GM20431 (cell line): ENCODE measurements at regions not wholly inside any gene's neighbourhood (a gene's known extent, or its start where the extent isn't known, plus 50 kb on each side); places are given as distances from the start of the nearest gene placed in this dataset.
"Not testable (repeated sequence)": the region's sequence is repeated elsewhere in the genome, so short reads cannot be mapped to it uniquely, and the experiment has no call there.

ENCODE experiments used
- in situ Hi-C: fragments of 300-500 bp; cut with MseI, MboI; formaldehyde crosslinking; loops from one replicate; pipeline ENCODE4 v1.15.0; 2020; ENCODE audit warnings: low sequenced_read_pairs; ENCODE audit not compliant: unreplicated experiment

DNA sequence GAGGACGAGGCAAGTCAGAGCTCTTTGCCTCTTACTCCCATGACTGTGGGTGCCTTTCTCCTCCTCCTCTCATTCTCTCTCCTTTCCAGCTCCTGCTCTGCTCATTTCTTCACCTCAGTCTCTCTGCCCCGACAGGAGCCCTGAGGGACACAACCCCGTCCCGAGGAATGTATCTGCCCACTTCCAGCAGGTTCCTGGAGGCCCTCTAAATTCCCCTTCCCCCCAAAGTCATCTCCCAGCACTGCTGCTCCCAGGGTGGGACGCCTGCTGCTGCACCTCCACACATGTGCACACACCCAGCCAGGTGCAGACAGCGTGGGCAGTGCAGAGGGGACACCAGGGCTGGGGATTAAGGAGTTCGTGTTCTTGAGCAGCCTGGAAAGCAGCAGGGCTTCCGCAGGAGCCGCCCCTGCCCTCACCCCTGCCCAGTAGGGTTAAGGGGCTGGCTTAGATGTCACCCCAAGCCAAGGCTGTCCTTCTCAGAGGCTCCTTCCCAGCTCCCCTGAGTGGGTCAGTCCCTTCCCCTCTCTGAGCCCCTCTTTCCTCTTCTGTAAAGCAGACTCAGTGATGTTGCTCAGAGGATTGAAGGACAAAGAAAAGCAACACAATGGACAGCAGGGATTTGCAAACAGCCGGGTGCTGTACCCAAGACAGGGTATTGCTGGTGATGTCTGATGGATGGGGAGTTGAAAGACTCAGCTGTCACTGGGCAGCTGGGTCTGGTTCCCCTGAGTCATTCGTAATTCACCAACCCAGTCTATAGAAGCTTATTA is 346.0 kb downstream of the MATN1 start:
- in situ Hi-C loops, result no loop called here

DNA sequence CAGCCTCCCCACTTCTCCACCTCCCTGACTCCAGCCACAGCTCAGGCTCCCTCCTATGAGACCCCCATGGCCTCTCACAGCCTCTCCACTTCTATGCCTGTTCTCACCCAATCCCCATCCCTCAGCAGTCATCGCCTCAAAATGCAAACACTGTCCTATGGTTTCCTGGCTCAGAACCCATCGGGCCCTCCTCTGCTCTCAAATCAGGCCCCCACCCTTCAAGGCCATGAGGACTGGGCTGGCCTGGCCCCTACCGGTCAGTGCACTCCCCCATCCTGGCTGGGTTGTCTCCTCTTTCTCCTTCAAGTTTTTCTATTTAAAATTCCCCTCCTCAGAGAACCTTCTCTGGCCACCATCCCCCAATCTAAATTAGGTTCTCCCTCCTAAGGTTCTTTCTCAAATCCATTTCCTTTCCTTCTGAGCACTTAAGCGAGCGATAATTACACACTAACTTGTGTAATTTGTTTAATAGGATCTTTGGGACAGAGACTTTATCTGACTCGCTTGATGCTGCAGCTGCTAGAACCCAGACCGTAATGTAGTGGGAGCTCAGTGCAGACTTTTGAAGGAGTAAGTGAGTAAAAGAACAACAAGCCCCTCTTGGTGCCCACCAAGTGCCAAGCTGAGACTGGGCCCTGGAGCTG is 347.2 kb downstream of the MATN1 start:
- in situ Hi-C loops, result no loop called here

DNA sequence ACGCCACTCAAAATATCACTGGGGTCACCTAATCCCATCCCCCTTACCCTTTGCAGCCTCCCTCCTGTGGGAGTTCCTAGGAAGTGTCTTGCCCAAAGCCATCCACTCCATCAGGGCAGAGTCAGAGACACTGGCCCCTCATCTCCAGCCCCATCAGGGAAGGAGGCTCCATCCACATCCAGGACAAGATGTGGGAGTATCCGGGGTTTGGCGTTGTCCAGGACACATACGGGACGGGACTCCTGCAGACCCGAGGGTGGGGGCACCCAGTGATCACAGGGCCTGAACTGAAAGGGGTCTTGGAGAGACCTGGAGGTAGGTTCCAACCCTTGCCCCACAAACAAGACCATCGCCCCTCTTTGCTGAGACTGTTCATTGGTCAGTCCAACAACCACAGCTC is 348.2 kb downstream of the MATN1 start:
- in situ Hi-C loops, result no loop called here

DNA sequence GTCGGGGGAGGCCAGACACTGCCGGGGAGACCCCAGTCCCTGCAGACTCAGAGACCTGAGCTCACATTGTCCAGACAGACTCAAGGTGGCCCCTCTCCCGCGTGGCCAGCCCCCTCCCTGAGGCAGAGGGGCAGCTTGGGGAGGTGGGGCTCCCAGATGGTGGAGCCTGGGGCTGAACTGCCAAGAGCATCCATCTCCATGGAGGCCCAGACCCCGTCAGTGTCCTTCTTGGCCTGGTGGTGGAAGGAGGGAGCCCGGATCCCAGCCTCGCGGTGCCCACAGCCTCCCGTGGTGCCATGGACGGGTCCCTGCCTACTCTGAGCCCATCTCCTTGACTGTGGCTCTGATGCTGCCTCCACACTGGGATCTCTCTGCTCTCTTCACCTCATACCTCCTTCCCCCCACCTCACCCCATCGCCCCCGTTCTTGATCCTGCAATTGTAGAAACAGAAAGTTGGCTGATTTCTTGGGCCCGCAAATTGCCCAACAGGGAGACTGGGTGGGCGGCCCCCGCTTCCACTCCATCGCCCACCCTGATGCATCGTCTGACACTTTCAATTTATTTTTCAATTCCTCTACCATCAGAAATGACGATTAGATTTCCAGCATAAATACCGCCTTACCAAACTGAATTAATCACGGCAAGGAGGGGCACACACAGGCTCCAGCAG is 348.9 kb downstream of the MATN1 start:
- in situ Hi-C loops, result no loop called here

DNA sequence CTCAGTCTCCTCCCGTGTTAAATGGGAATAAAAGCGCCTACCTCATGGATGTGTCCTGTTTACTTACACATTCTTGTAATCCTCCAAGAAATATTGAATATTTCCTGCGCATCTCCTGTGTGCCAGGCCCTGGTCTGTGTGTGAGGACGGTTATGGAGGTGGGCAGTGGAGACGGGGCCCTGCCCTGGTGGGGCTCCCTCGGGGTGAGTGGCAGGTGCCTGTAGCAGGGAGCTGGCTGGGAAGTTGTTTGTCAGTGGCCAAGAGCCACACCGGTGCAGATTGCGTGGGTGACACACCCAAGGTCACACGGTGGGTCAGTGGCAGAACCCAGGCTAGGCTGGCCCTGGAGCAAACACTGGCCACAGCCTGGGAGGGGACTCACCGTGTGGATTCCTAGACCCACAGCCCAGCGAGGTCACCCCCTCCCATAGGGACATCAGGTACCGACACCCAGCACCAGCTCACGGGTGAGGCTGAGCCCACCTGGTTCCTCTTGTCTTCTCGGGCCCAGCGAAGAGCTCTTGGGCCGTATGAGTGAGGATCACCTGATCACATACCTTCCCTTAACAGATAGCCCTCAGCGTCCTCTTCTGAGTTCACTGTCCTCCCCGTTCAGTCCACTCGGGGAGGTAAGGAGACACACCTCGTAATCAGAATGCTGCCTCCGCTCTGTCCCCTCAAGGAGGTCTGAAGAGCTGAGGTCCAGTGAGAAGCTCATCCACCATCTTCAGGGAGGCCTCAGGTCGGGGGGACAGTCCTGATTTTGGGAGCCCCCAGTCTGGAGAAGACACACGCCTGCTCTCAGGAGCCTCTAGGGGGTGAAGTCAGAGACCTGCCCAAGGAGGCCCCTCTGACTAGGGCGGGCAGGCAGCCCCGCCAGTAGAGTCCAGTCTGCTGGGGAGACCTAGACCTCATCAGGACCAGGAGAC is 349.6 kb downstream of the MATN1 start:
- in situ Hi-C loops, result no loop called here

DNA sequence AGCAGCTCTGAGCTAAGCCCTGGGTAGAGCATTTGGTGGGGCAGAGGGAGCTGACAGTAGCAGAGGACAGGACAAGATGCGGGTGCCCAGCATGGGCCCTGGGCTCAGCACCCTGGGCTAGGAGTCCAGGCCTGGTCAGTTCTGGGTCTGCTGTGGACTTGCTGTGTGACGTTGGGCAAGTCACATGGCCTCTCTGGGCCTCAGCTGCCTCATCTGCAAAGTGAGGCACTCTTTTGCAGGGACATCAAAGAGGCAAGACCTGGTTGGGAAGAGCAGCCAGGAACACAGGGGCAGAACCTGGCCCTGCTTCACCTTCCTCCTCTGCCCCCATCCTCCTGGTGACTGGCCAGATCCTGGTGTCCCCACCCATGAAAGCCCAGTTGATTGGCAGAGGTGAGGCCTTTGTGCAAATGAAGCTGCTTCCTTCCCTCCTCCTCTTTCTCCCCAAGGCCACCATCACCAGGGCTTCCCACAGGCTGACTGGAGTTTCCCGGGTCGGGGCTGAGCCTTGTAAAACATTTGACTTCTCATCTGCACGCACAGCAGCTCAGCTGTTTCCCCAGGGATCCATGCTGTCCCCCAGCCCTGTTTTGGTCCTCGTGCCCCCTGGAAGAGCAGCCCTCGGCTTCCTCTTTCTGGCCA is 350.5 kb downstream of the MATN1 start:
- in situ Hi-C loops, result no loop called here

DNA sequence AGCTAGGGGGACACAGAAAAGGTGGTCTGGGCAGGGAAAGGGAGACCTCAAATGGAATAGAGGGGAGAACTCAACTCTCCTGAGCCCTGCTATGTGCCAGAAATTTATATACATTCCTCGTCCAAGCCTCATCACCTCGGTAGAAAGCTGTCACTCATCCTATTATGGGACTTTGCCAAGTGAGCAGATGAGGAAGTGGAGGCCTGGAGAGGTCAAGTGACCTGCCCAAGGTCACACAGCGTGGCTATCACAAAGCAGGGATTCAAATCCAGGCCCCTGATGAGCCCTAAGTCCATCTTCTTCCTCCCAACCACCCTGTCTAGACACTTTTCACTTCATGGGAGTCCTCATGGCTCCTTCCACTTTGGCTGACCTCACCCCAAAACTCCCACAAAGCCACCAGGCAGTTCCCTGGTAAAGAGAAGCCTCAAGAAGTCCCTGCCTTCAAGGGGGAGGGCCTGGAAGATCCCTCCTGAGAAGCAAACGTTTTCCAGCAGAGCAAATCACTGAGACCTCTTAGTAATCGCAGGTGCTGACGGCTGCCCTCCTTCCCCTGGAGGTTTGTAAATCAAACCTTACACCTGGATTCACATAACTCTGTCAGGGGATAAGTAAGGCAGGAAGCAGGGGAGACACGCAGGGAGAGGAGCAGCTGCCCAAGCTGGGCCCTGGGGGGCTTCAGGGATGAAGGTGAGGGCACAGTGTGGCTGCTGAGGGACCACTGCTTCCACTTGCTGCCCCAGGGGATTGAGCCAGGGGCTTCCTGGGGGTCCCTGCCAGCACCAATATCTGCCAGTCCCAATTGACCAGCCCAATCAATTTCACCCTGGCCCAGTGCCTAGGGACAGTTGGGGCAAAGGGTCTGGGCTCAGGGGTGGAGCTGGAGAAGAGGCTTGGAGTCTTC is 351.2 kb downstream of the MATN1 start:
- in situ Hi-C loops, result no loop called here

- in situ Hi-C loops, result no loop called here
These were observed 352.1 kb downstream of the MATN1 start for GRCh38 chr1:30371179-30371788.

GRCh38 chr1:30368651-30369240 is 354.6 kb downstream of the MATN1 start:
- in situ Hi-C loops, result no loop called here

DNA sequence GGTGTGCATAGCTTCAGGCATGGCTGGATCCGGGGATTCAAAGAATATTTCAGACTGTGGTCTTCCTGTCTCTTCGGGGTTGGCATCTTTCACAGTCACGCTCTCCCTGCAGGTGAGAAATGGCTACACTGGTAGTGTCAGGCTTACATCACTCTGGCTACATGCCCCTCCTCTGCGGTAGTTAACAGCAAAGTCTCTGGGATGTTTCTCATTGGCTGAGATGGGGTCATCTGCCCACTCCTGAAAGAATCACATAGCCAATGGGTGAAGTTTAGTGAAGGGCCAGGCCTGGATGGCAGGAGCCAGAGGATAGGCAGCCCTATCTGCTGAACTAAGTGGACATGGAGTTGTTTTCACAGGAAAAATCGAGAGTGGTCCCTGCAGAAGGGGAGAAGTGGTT is 356.5 kb downstream of the MATN1 start:
- in situ Hi-C loops, result no loop called here

- in situ Hi-C loops, result no loop called here
These were observed 357.2 kb downstream of the MATN1 start for GRCh38 chr1:30366199-30366598.

DNA sequence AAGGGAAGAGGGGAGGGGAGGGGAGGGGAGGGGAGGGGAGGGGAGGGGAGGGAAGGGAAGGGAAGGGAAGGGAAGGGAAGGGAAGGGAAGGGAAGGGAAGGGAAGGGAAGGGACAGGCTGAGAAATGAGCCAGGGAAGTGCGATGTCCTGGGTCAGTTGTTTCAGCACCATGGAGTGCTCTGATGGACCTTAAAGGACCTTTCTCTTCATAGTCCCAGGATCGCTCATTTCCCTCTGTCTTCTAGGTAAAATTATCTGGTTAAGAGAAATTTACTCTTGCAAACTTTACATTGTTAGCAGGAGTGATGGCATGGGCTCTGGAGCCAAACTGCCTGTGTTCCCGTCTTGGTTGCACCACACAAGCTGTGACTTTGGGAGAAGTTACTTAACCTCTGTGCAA is 357.8 kb downstream of the MATN1 start:
- in situ Hi-C loops, result no loop called here

DNA sequence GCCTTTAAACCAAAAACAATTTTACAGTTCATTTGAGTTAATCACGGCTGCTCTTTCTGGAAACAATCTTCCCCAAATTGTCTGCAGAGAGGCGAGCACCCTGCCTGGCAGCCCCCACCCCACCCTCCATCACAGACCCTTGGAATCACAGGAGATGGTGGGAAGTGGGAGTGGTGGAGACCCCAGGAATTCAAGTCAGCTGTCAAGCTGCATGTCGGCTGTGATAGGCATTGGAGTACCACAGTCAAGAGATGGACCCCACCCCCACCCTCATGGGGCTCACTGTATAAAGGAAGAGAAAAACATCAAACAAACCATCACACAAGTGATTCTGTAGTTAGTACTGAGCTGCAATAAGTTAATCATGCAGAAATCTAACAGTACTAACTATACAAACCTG is 360.4 kb downstream of the MATN1 start:
- in situ Hi-C loops, result no loop called here

DNA sequence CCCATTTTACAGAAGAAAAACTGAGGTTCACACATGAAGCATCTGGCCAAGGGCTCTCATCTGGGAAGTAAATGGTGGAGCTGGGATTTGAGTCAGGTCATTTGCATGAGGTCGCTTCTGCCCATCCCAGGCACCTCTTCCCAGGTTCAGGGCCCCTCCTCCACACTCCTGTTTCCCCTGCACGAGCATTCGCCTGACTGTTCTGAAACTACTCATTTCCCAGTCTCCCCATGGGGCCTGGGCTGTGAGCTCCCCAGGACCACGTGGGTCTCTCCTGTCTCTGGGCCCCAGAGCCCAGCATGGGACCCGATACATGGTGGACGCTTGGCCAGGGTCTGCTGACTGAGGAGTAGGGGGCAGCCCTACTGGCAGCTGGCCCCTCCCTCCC is 360.8 kb downstream of the MATN1 start:
- in situ Hi-C loops, result no loop called here

GRCh38 chr1:30361890-30362602 is 361.3 kb downstream of the MATN1 start:
- in situ Hi-C loops, result not testable (repeated sequence)

DNA sequence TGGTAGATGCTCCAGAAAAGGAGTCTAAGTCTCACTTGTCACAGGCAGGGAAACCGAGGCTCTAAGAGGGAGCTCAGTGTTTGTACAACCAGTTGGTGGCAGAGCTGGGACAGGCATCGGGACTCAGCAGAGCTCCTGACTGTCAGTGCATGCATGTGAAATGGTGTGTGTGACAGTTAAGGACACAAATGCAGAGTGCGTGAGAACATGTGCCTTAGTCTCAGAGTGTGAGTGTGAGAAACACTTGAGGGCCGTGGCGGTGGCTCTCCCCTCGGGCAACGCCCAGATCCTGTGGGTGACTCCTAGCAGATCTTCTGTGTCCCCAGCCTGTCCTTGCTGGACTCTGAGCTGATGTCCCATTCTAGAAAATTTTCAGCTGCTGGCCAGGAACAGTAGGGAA is 362.6 kb downstream of the MATN1 start:
- in situ Hi-C loops, result no loop called here

- in situ Hi-C loops, result no loop called here
These were observed 363.1 kb downstream of the MATN1 start for GRCh38 chr1:30360281-30360680.
